HL-60 (cell line): ENCODE measurements at regions not wholly inside any gene's neighbourhood (a gene's known extent, or its start where the extent isn't known, plus 50 kb on each side); places are given as distances from the start of the nearest gene placed in this dataset.

Experiments used
- DNase-seq, 2 experiments: peaks; one replicate each; pipeline ENCODE4 v3.0.0-alpha.2; 2010 to 2020; ENCODE audit warnings: low read depth in 1 of 2, low spot score in 1 of 2
- H3K27ac ChIP-seq: fragments of 250-450 bp; sonication (Bioruptor Pico); replicated peaks from 2 replicates; pipeline ENCODE4 v1.5.1; 2020; ENCODE audit warnings: mild to moderate bottlenecking, moderate library complexity
- H3K27me3 ChIP-seq: fragments of 250-450 bp; sonication (Bioruptor Pico); 2 replicates; pipeline ENCODE4 v1.5.1; 2021; ENCODE audit warnings: mild to moderate bottlenecking, moderate library complexity; ENCODE audit not compliant: insufficient read depth, poor library complexity, severe bottlenecking
- H3K4me3 ChIP-seq: replicated peaks from 2 replicates; pipeline ENCODE4 v1.5.1; 2011; ENCODE audit warnings: mild to moderate bottlenecking, control low read depth, low read length; ENCODE audit not compliant: insufficient read depth
- GABPA ChIP-seq: IDR thresholded peaks from 2 replicates; pipeline ENCODE4 v1.6.1; 2012; ENCODE audit warnings: low read depth
- POLR2AphosphoS5 ChIP-seq: IDR thresholded peaks from 2 replicates; pipeline ENCODE4 v1.6.1; 2012; ENCODE audit warnings: low read depth
- REST ChIP-seq: IDR thresholded peaks from 2 replicates; pipeline ENCODE4 v1.6.1; 2012; ENCODE audit warnings: low read depth; ENCODE audit not compliant: insufficient replicate concordance
- SPI1 ChIP-seq: IDR thresholded peaks from 2 replicates; pipeline ENCODE4 v1.6.1; 2012; ENCODE audit warnings: low read depth, mild to moderate bottlenecking, borderline replicate concordance
- TF ChIP-seq, protein P1 (sequence below): IDR thresholded peaks from one replicate; pipeline ENCODE4 v1.5.1; 2011; ENCODE audit warnings: low read length, control low read depth, inconsistent platforms; ENCODE audit not compliant: insufficient read depth

GRCh38 chr9:100686420-100686819 is 108.5 kb downstream of the CAVIN4 start:
- H3K27me3 ChIP-seq = no peaks in the 10 kb centered on the region
- H3K4me3 ChIP-seq = no peak overlapping the region
- TF ChIP-seq GABPA (no peak), REST (peak; percentile 75), SPI1 (no peak), POLR2AphosphoS5 (no peak)
- TF ChIP-seq, protein P1, sequence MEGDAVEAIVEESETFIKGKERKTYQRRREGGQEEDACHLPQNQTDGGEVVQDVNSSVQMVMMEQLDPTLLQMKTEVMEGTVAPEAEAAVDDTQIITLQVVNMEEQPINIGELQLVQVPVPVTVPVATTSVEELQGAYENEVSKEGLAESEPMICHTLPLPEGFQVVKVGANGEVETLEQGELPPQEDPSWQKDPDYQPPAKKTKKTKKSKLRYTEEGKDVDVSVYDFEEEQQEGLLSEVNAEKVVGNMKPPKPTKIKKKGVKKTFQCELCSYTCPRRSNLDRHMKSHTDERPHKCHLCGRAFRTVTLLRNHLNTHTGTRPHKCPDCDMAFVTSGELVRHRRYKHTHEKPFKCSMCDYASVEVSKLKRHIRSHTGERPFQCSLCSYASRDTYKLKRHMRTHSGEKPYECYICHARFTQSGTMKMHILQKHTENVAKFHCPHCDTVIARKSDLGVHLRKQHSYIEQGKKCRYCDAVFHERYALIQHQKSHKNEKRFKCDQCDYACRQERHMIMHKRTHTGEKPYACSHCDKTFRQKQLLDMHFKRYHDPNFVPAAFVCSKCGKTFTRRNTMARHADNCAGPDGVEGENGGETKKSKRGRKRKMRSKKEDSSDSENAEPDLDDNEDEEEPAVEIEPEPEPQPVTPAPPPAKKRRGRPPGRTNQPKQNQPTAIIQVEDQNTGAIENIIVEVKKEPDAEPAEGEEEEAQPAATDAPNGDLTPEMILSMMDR = no peak
- DNase-seq = no peak
- no peak overlapping the region for H3K27ac ChIP-seq

GRCh38 chr9:100689635-100690034 is 111.8 kb downstream of the CAVIN4 start:
- DNase-seq = peak; percentile 5 to 32
- Histone ChIP-seq H3K27ac (no peak overlapping the region), H3K27me3 (no peaks in the 10 kb centered on the region), H3K4me3 (no peak overlapping the region)
- TF ChIP-seq SPI1 (peak; percentile 50; the same call in 1 of the 2 replicates), POLR2AphosphoS5 (no peak)

- H3K4me3 ChIP-seq = no peak overlapping the region
- no peak overlapping the region for H3K27ac ChIP-seq
- DNase-seq = no peak
- no peak for TF ChIP-seq GABPA
- TF ChIP-seq REST = no peak
- no peak for TF ChIP-seq SPI1
- TF ChIP-seq, protein P1 = no peak
- no peak for TF ChIP-seq POLR2AphosphoS5
- no peaks in the 10 kb centered on the region for H3K27me3 ChIP-seq
Measured at GRCh38 chr9:100690438-100690837, 112.6 kb downstream of the CAVIN4 start.

GRCh38 chr9:100697339-100697738 is 119.5 kb downstream of the CAVIN4 start:
- H3K27me3 ChIP-seq = no peaks in the 10 kb centered on the region
- TF ChIP-seq GABPA (no peak), POLR2AphosphoS5 (no peak), REST (no peak), SPI1 (no peak)
- TF ChIP-seq, protein P1 = no peak
- H3K27ac ChIP-seq = no peak overlapping the region
- no peak for DNase-seq
- no peak overlapping the region for H3K4me3 ChIP-seq
